IMR-90 (cell line): ENCODE measurements at regions not wholly inside any gene's neighbourhood (a gene's known extent, or its start where the extent isn't known, plus 50 kb on each side); places are given as distances from the start of the nearest gene placed in this dataset.

Experiments used
- ATAC-seq: fragments of 200-7000 bp; cut with Tn5 transposase; 2 replicates; pipeline ENCODE4 v1.9.1; 2020; ENCODE audit warnings: low read depth, mild to moderate bottlenecking, moderate library complexity
- BruUV-seq: library from RNA; stranded (reverse); fragments of 400-500 nt; replicated peaks from 2 replicates; lab custom pipeline; 2021; lab: Mats Ljungman, UMichigan
- CTCF ChIA-PET: fragments of 300-600 bp; formaldehyde crosslinking; extraction: SDS; loops from one replicate; lab custom pipeline; 2021; ENCODE audit warnings: antibody characterized with exemption; lab: Yijun Ruan, JAX
- POLR2A ChIA-PET: fragments of 300-600 bp; sonication (Branson Sonifier 250); formaldehyde crosslinking; loops from one replicate; lab custom pipeline; 2022; ENCODE audit warnings: antibody characterized with exemption; ENCODE audit not compliant: unreplicated experiment; lab: Charles Lee
- DNase-seq: peaks from one replicate; pipeline ENCODE4 v3.0.0; 2013
- H2AFZ ChIP-seq: replicated peaks from 2 replicates; pipeline ENCODE3; 2013; ENCODE audit warnings: low read length, mild to moderate bottlenecking; ENCODE audit not compliant: poor library complexity
- H2AK5ac ChIP-seq: 2 replicates; pipeline ENCODE4 v1.6.1; 2013; ENCODE audit warnings: low read depth, low read length, inconsistent platforms
- H2AK9ac ChIP-seq: replicated peaks from 2 replicates; pipeline ENCODE3; 2013; ENCODE audit warnings: mild to moderate bottlenecking, low read depth, low read length, moderate library complexity; ENCODE audit not compliant: poor library complexity
- H2BK120ac ChIP-seq: 2 replicates; pipeline ENCODE4 v1.6.1; 2013; ENCODE audit warnings: low read depth, low read length, inconsistent platforms
- H2BK15ac ChIP-seq: 3 replicates; pipeline ENCODE4 v1.6.1; 2013; ENCODE audit warnings: low read depth, low read length, inconsistent platforms
- H2BK20ac ChIP-seq: 2 replicates; pipeline ENCODE4 v1.6.1; 2013; ENCODE audit warnings: low read depth, mild to moderate bottlenecking, inconsistent platforms, low read length, moderate library complexity
- H2BK5ac ChIP-seq: 2 replicates; pipeline ENCODE4 v1.6.1; 2013; ENCODE audit warnings: mild to moderate bottlenecking, low read depth, low read length, inconsistent platforms; ENCODE audit not compliant: poor library complexity, severe bottlenecking
- H3K14ac ChIP-seq: replicated peaks from 2 replicates; pipeline ENCODE4 v1.6.1; 2013; ENCODE audit warnings: low read depth, low read length, inconsistent platforms
- H3K18ac ChIP-seq: 2 replicates; pipeline ENCODE4 v1.6.1; 2013; ENCODE audit warnings: low read depth, low read length, control low read depth
- H3K23ac ChIP-seq: 2 replicates; pipeline ENCODE4 v1.6.1; 2013; ENCODE audit warnings: low read depth, low read length, inconsistent platforms
- H3K27ac ChIP-seq: 2 replicates; pipeline ENCODE4 v1.5.1; 2013; ENCODE audit warnings: mild to moderate bottlenecking, control low read depth, low read length; ENCODE audit not compliant: insufficient read depth
- H3K27me3 ChIP-seq: 2 replicates; pipeline ENCODE4 v1.6.1; 2013; ENCODE audit warnings: low read length; ENCODE audit not compliant: control insufficient read depth, insufficient read depth
- H3K36me3 ChIP-seq: 2 replicates; pipeline ENCODE4 v1.6.1; 2013; ENCODE audit warnings: low read length, mixed read lengths; ENCODE audit not compliant: control insufficient read depth, insufficient read depth
- H3K4ac ChIP-seq: 2 replicates; pipeline ENCODE4 v1.6.1; 2013; ENCODE audit warnings: low read depth, low read length, inconsistent platforms
- H3K4me1 ChIP-seq: 2 replicates; pipeline ENCODE4 v1.6.1; 2013; ENCODE audit warnings: low read length, mixed read lengths; ENCODE audit not compliant: control insufficient read depth, insufficient read depth
- H3K4me2 ChIP-seq: 2 replicates; pipeline ENCODE4 v1.6.1; 2013; ENCODE audit warnings: low read depth, mild to moderate bottlenecking, control low read depth, low read length, moderate library complexity
- H3K4me3 ChIP-seq: 2 replicates; pipeline ENCODE4 v1.5.1; 2013; ENCODE audit warnings: low read depth, mild to moderate bottlenecking, control low read depth, low read length, moderate library complexity; ENCODE audit not compliant: insufficient read depth
- H3K56ac ChIP-seq: 2 replicates; pipeline ENCODE4 v1.6.1; 2013; ENCODE audit warnings: low read length, inconsistent platforms; ENCODE audit not compliant: insufficient read depth; ENCODE audit errors: extremely low read depth
- H3K79me1 ChIP-seq, 2 experiments: 2 replicates each; pipeline ENCODE4 v1.6.1; 2013; ENCODE audit warnings: low read length in 2 of 2, inconsistent platforms in 1 of 2, low read depth in 1 of 2
- H3K9ac ChIP-seq: 2 replicates; pipeline ENCODE4 v1.6.1; 2013; ENCODE audit warnings: low read depth, low read length, control low read depth
- H3K9me1 ChIP-seq: 2 replicates; pipeline ENCODE4 v1.6.1; 2013; ENCODE audit warnings: low read length, inconsistent platforms; ENCODE audit not compliant: insufficient read depth
- H3K9me3 ChIP-seq: 2 replicates; pipeline ENCODE4 v1.6.1; 2013; ENCODE audit warnings: low read length; ENCODE audit not compliant: control insufficient read depth, insufficient read depth
- H4K20me1 ChIP-seq: 2 replicates; pipeline ENCODE4 v1.6.1; 2013; ENCODE audit warnings: low read length, inconsistent platforms; ENCODE audit not compliant: insufficient read depth
- H4K5ac ChIP-seq: 2 replicates; pipeline ENCODE4 v1.6.1; 2013; ENCODE audit warnings: mild to moderate bottlenecking, low read depth, low read length, control low read depth
- H4K8ac ChIP-seq, 2 experiments: 2 replicates each; pipeline ENCODE4 v1.6.1; 2013; ENCODE audit warnings: low read depth in 2 of 2, low read length in 2 of 2, control low read depth in 1 of 2, inconsistent platforms in 1 of 2
- H4K91ac ChIP-seq: 2 replicates; pipeline ENCODE4 v1.6.1; 2013; ENCODE audit warnings: low read depth, low read length, inconsistent platforms; ENCODE audit not compliant: insufficient read depth
- BHLHE40 ChIP-seq: fragments of 150-350 bp; IDR thresholded peaks from 2 replicates; pipeline ENCODE4 v1.6.1; 2016; ENCODE audit warnings: mild to moderate bottlenecking, low read depth, low read length
- CEBPB ChIP-seq: IDR thresholded peaks from 2 replicates; pipeline ENCODE4 v1.6.1; 2012; ENCODE audit warnings: low read depth, low read length, improper control_type of control experiment
- CHD1 ChIP-seq: IDR thresholded peaks from 2 replicates; pipeline ENCODE4 v1.6.1; 2012; ENCODE audit warnings: low read depth, low read length, improper control_type of control experiment
- MAFK ChIP-seq: IDR thresholded peaks from 2 replicates; pipeline ENCODE4 v1.6.1; 2012; ENCODE audit warnings: low read depth, low read length, improper control_type of control experiment
- MAZ ChIP-seq: IDR thresholded peaks from 2 replicates; pipeline ENCODE4 v1.6.1; 2012; ENCODE audit warnings: low read depth, mild to moderate bottlenecking, low read length, improper control_type of control experiment, moderate library complexity, borderline replicate concordance
- MXI1 ChIP-seq: IDR thresholded peaks from 2 replicates; pipeline ENCODE4 v1.6.1; 2012; ENCODE audit warnings: low read depth, mild to moderate bottlenecking, low read length, moderate library complexity, borderline replicate concordance
- NFE2L2 ChIP-seq: fragments of 150-350 bp; IDR thresholded peaks from 2 replicates; pipeline ENCODE4 v1.6.1; 2016; ENCODE audit warnings: low read depth, mild to moderate bottlenecking, low read length
- POLR2A ChIP-seq: IDR thresholded peaks from 2 replicates; pipeline ENCODE4 v1.6.1; 2012; ENCODE audit warnings: mild to moderate bottlenecking, low read depth, low read length
- RCOR1 ChIP-seq: IDR thresholded peaks from 2 replicates; pipeline ENCODE4 v1.6.1; 2012; ENCODE audit warnings: mild to moderate bottlenecking, low read length, improper control_type of control experiment; ENCODE audit not compliant: insufficient replicate concordance
- RFX5 ChIP-seq: IDR thresholded peaks from 2 replicates; pipeline ENCODE4 v1.8.0; 2012; ENCODE audit warnings: low read depth, mild to moderate bottlenecking, low read length, moderate library complexity
- SMC3 ChIP-seq: fragments of 150-350 bp; IDR thresholded peaks from 2 replicates; pipeline ENCODE4 v1.6.1; 2016; ENCODE audit warnings: low read depth, mild to moderate bottlenecking, antibody characterized with exemption, low read length, moderate library complexity
- WGBS, 2 experiments: methylation state at CpG; one replicate each; pipeline versions ENCODE4 v1.1.5 to v1.1.7; 2013; ENCODE audit warnings: missing lambda C conversion rate in 2 of 2; ENCODE audit not compliant: insufficient read length in 1 of 2; ENCODE audit errors: extremely low coverage in 2 of 2; 5-methylcytosine and 5-hydroxymethylcytosine counted together
- dilution Hi-C: fragments of 300-500 bp; cut with HindIII; formaldehyde crosslinking; loops from one replicate; pipeline ENCODE4 v1.14.3; 2018; ENCODE audit warnings: low sequenced_read_pairs; ENCODE audit not compliant: unreplicated experiment
- in situ Hi-C: fragments of 300-500 bp; cut with MboI; formaldehyde crosslinking; loops from 3 replicates; pipeline ENCODE4 v1.14.3; 2019; ENCODE audit warnings: low sequenced_read_pairs, inconsistent platforms, mixed read lengths
- intact Hi-C: fragments of 100-400 bp; cut with micrococcal nuclease; formaldehyde crosslinking; loops from 2 replicates; pipeline ENCODE4 v1.10.0; 2022
- TF ChIP-seq, protein P1 (sequence below): conservative IDR thresholded peaks from 2 replicates; pipeline ENCODE4 v1.5.1; 2012; ENCODE audit warnings: mild to moderate bottlenecking, low read depth, low read length, improper control_type of control experiment
- TF ChIP-seq, protein P2 (sequence below): fragments of 150-350 bp; IDR thresholded peaks from 2 replicates; pipeline ENCODE4 v1.6.1; 2016; ENCODE audit warnings: low read depth, mild to moderate bottlenecking, low read length, moderate library complexity, borderline replicate concordance

DNA sequence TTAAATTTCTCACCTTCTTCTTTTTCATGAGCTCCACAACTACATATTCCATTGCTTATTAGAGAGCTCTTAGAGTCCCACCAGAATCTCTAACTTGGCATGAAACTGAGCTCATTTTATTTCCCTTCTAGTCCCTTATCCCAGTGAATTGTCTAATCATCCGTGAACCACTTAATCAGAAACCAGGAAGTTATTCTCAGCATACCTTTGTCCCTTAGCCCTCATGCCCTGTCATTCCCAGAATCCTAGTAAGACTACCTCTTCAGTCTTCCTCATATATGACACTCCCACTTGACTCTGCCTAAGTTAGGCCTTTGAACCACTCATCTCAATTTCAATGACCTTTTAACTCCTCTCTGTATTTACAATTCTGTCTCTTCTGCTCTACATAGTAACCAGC lies 93.0 kb upstream of the PAPPA start:
- Histone ChIP-seq H4K20me1 (no peaks in the 10 kb centered on the region), H4K91ac (no peak overlapping the region), H2AK9ac (no peak overlapping the region), H3K14ac (no peak overlapping the region), H3K36me3 (no peaks in the 10 kb centered on the region), H4K5ac (no peak overlapping the region), H3K4me3 (no peak overlapping the region), H3K4me1 (peaks cover 2% of the 10 kb centered on the region; the same call in 1 of the 2 replicates), H3K23ac (no peak overlapping the region), H4K8ac (no peak overlapping the region), H3K79me1 (no peaks in the 10 kb centered on the region), H3K9me1 (no peaks in the 10 kb centered on the region), H2AFZ (no peak overlapping the region), H3K4ac (no peak overlapping the region), H2BK20ac (no peak overlapping the region), H3K56ac (no peak overlapping the region), H3K27ac (no peak overlapping the region), H2BK5ac (no peak overlapping the region), H2AK5ac (no peak overlapping the region), H3K9me3 (no peaks in the 10 kb centered on the region), H3K9ac (no peak overlapping the region), H3K27me3 (no peaks in the 10 kb centered on the region), H3K4me2 (no peak overlapping the region), H2BK15ac (no peak overlapping the region), H2BK120ac (no peak overlapping the region), H3K18ac (peak overlapping the region; percentile 49; the same call in 1 of the 2 replicates)
- DNase-seq: no peak
- intact Hi-C loops (no loop called here), dilution Hi-C loops (no loop called here), in situ Hi-C loops (no loop called here)
- TF ChIP-seq MAFK (no peak), MAZ (no peak), NFE2L2 (no peak), RFX5 (no peak), CHD1 (no peak), BHLHE40 (no peak), POLR2A (no peak), SMC3 (no peak), CEBPB (no peak), RCOR1 (no peak), MXI1 (no peak)
- TF ChIP-seq, protein P1, sequence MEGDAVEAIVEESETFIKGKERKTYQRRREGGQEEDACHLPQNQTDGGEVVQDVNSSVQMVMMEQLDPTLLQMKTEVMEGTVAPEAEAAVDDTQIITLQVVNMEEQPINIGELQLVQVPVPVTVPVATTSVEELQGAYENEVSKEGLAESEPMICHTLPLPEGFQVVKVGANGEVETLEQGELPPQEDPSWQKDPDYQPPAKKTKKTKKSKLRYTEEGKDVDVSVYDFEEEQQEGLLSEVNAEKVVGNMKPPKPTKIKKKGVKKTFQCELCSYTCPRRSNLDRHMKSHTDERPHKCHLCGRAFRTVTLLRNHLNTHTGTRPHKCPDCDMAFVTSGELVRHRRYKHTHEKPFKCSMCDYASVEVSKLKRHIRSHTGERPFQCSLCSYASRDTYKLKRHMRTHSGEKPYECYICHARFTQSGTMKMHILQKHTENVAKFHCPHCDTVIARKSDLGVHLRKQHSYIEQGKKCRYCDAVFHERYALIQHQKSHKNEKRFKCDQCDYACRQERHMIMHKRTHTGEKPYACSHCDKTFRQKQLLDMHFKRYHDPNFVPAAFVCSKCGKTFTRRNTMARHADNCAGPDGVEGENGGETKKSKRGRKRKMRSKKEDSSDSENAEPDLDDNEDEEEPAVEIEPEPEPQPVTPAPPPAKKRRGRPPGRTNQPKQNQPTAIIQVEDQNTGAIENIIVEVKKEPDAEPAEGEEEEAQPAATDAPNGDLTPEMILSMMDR: no peak
- TF ChIP-seq, protein P2, sequence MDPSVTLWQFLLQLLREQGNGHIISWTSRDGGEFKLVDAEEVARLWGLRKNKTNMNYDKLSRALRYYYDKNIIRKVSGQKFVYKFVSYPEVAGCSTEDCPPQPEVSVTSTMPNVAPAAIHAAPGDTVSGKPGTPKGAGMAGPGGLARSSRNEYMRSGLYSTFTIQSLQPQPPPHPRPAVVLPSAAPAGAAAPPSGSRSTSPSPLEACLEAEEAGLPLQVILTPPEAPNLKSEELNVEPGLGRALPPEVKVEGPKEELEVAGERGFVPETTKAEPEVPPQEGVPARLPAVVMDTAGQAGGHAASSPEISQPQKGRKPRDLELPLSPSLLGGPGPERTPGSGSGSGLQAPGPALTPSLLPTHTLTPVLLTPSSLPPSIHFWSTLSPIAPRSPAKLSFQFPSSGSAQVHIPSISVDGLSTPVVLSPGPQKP: no peak
- ATAC-seq: no peak
- ChIA-PET CTCF (no interaction called here), POLR2A (no interaction called here)
- 100% methylated on average over 1 of the region's 1 CpG; no CpG with 5 or more reads in 1 of the 2 experiments for WGBS, 2 experiments
- BruUV-seq: no TSS peak
